COR-L47 (cell line): ENCODE measurements at regions not wholly inside any gene's neighbourhood (a gene's known extent, or its start where the extent isn't known, plus 50 kb on each side); places are given as distances from the start of the nearest gene placed in this dataset.

ENCODE experiments used
- DNase-seq: peaks from one replicate; lab custom pipeline; 2025; lab: John Stamatoyannopoulos, UW

GRCh38 chr5:119789406-119790117 lies 160.2 kb downstream of the FAM170A start:
- no peak for DNase-seq

GRCh38 chr5:119792161-119792799 lies 162.9 kb downstream of the FAM170A start:
- DNase-seq, result no peak

- DNase-seq, result no peak
Measured at GRCh38 chr5:119795768-119796167, 166.4 kb downstream of the FAM170A start.

GRCh38 chr5:119801570-119801969 lies 172.2 kb downstream of the FAM170A start:
- no peak for DNase-seq

GRCh38 chr5:119808024-119808423 lies 178.7 kb downstream of the FAM170A start:
- DNase-seq, result no peak

- no peak for DNase-seq
Measured at GRCh38 chr5:119808474-119808873, 179.1 kb downstream of the FAM170A start.

- no peak for DNase-seq
Measured at GRCh38 chr5:119810217-119810616, 180.9 kb downstream of the FAM170A start.

- no peak for DNase-seq
Measured at GRCh38 chr5:119811458-119811857, 182.1 kb downstream of the FAM170A start.

GRCh38 chr5:119814655-119815054 lies 185.3 kb downstream of the FAM170A start:
- DNase-seq, result no peak

- DNase-seq, result no peak
Measured at GRCh38 chr5:119816055-119816454, 186.7 kb downstream of the FAM170A start.

- DNase-seq, result no peak
Measured at GRCh38 chr5:119820016-119820415, 190.7 kb downstream of the FAM170A start.

- DNase-seq, result no peak
Measured at GRCh38 chr5:119820608-119821007, 191.2 kb downstream of the FAM170A start.

- DNase-seq, result no peak
Measured at GRCh38 chr5:119828541-119828940, 199.2 kb downstream of the FAM170A start.

- no peak for DNase-seq
Measured at GRCh38 chr5:119829341-119829740, 200.0 kb downstream of the FAM170A start.

- DNase-seq, result no peak
Measured at GRCh38 chr5:119833176-119833575, 203.8 kb downstream of the FAM170A start.

GRCh38 chr5:119840175-119840574 lies 210.8 kb downstream of the FAM170A start:
- DNase-seq, result no peak

- DNase-seq, result no peak
Measured at GRCh38 chr5:119852140-119852539, 222.8 kb downstream of the FAM170A start.

- DNase-seq, result no peak
Measured at GRCh38 chr5:119860463-119860862, 231.1 kb downstream of the FAM170A start.

GRCh38 chr5:119862619-119863018 lies 233.3 kb downstream of the FAM170A start:
- DNase-seq, result no peak

- DNase-seq, result no peak
Measured at GRCh38 chr5:119864286-119864685, 234.9 kb downstream of the FAM170A start.

- no peak for DNase-seq
Measured at GRCh38 chr5:119873611-119874010, 244.3 kb downstream of the FAM170A start.

- DNase-seq, result no peak
Measured at GRCh38 chr5:119876522-119876921, 247.2 kb downstream of the FAM170A start.

GRCh38 chr5:119878712-119879111 lies 249.4 kb downstream of the FAM170A start:
- DNase-seq, result no peak

GRCh38 chr5:119879446-119879845 lies 250.1 kb downstream of the FAM170A start:
- DNase-seq, result no peak
